ENCODE measurements at regions not wholly inside any gene's neighbourhood (a gene's known extent, or its start where the extent isn't known, plus 50 kb on each side); places are given as distances from the start of the nearest gene placed in this dataset.
"Not testable (repeated sequence)": the region's sequence is repeated elsewhere in the genome, so short reads cannot be mapped to it uniquely, and the experiment has no call there.

DNA sequence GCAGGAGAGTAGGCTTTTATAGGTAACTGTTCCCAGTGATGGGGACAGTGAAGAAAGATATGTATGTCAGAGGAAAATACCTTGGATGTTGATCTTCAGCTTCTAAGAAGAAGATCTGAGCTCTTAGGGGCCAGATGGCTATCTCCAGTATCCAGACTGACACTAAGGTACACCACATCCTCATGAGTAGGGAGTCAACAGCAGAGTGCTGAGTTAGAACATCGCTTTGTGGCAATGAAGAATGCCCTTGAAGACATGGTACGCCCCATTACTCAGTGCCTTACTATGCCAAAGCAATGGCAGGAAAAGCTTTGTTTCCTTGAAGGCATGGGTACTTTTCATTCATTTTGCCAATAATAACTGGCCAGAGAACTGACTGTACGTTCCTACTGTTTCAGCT is 263.7 kb downstream of the CEMIP2 start:
- no peak for DNase-seq

DNA sequence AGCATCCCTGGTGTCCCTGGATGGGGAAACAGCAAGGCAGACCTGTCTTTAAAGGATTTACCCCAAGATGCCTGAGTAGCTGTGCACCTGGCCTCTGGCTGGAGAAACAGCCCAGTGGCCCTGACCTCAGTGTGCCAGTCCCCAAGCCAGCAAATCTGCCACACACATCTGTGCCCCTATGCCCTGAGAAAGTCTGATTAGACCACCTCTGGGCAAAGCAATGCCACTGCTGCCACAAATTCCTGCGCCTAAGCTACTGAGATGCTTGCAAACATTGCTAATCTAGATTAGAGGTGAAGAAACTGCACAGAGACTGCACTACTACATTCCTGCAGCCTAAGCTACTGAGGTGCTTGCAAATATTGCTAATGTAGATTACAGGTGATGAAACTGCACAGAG is 269.6 kb downstream of the CEMIP2 start:
- DNase-seq, result no peak

DNA sequence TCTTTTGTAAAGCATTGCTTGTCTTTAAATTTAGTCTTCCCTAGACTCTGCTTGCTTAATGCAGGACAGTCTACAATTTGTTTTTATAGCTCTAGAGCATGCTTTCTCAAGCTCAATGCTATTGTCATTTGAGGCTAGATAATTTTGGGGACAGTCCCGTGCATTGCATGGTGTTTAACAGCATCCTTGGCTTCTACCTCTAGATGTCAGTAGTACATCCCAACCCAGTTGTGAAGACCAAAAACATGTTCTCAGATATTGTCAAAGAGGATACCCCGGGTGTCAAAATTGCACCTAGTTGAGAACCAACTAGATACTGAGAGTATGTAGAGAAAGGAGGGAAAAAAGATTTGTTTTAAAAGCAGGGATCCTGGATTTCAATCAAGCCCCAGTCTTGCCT is 277.5 kb downstream of the CEMIP2 start:
- no peak for DNase-seq

DNA sequence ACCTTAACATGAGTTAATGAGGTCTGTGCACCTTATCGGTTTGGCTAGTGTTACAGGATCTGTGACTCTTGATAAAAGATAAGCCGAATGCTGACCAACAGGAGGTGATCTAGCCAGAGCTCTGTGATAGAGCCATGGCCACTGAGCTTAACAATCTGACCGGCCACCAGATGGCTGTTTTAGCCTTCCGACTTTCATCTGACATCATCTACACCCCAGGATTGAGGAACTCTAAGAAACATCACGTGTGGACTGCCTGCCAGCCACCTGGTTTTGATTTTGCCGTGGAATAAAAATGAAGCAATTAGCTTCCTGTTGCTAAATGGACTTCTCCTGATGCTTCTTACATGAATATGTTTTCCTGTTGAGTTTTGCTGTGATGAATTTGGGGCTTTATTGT is 281.3 kb downstream of the CEMIP2 start:
- no peak for DNase-seq

DNA sequence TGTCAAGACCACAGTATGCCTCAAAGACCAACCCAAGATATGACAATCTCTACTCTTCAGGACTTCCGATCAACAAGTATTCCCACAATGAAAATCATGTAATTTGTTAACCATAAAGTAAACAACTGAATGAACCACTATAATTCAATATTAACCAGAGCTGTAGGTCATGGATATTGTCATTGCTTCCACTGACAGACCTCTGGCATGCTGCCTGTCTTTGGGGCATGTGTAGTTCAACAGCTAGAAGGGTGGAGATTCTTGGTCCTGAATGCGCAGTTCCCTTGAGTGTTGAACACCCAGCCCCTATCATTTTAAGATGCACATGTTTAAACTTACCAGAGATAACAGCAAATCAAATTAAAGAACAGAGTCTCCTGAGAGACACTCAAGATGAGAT is 283.0 kb downstream of the CEMIP2 start:
- no peak for DNase-seq

DNA sequence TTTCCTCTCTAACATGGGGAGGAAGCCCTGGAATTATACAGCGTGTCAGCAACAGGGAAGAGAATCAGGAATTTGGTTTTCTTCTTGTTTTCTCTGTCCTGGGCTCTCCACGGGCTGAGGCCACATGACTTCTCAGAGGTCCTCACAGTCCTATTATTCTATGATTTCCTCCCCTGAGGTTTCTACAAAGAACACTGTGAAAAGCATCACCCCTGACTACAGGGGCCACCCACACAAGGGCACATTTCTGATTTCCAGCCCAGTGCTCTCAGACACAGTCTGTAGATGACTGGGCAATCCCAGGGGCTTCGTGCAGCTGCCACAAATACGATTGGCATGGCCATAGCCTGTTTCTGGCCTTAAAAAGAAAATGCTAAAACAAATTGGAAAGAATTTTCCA is 284.9 kb downstream of the CEMIP2 start:
- DNase-seq, result no peak

DNA sequence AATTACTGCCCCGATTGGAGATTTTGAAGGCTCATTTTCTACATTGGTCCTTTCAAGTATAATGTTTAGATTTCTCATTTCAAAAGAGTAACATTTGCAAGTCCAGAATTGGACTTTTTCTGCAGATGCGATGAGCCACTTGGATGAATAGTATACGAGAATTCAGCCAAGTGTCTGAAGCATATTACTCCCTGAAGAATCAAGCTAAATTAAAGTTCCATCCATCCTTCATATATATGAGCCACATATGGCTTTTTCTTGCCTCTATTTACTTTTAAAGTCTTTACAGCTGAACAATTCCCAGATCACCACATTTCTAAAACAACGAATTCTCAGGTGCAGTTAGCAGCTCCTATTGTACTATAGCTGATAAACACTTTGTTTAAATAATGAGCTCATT is 288.7 kb downstream of the CEMIP2 start:
- DNase-seq, result no peak

DNA sequence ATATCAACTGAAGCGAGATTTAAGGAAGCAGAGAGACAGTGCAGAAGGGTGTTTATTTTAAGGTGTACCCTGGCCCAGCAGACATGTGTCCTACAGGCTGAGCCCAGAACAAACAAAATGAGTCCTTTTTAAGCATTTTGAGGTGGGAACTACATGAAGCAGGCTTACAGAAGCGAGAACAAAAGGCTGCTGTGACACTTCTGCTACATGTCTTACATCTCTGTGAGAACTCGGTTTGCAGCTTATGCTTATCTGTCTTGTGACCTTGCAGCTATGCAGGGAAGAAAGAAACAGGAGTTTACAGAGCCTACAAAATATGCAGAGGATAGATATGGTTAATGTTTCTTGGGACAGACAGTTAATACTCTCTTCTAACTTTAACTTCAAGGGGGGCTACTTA is 295.9 kb downstream of the CEMIP2 start:
- DNase-seq, result no peak

DNA sequence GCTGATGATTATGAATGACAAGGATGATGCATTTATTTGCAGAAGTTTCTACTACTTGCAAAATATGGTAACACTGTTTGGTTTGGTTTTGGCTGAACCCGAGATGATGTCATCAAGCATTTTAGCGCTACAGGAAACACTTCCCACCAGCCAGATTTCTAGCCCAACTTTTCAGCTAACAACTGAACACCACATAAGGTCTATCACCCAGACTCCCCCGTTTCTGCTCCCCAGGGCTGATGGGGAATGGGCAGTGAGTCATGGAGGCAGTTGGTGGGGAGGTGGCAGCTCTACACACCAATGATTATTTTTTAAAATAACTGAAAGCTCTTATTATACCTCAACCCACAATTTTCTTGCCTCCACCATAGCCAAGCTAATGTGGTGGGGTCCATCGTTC is 302.9 kb downstream of the CEMIP2 start:
- DNase-seq, result no peak

DNA sequence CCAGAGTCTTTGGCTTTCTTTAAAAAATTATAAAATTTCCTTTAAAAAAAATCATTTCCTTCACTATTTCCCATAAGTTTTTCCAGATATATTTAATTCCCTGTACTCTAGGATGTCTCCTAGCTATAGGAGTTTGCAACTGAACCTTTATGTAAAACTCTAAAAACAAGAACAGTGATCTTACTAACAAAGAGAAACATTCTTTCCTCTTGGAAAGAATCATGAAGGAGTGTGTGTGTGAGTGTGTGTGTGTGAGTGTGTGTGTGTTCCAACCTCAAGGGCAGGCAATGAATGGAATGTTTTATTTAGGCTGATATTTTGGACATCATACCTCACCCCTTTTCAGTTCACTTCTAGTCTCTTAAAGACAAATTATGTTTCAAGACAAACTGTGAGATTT is 309.2 kb downstream of the CEMIP2 start:
- no peak for DNase-seq

DNA sequence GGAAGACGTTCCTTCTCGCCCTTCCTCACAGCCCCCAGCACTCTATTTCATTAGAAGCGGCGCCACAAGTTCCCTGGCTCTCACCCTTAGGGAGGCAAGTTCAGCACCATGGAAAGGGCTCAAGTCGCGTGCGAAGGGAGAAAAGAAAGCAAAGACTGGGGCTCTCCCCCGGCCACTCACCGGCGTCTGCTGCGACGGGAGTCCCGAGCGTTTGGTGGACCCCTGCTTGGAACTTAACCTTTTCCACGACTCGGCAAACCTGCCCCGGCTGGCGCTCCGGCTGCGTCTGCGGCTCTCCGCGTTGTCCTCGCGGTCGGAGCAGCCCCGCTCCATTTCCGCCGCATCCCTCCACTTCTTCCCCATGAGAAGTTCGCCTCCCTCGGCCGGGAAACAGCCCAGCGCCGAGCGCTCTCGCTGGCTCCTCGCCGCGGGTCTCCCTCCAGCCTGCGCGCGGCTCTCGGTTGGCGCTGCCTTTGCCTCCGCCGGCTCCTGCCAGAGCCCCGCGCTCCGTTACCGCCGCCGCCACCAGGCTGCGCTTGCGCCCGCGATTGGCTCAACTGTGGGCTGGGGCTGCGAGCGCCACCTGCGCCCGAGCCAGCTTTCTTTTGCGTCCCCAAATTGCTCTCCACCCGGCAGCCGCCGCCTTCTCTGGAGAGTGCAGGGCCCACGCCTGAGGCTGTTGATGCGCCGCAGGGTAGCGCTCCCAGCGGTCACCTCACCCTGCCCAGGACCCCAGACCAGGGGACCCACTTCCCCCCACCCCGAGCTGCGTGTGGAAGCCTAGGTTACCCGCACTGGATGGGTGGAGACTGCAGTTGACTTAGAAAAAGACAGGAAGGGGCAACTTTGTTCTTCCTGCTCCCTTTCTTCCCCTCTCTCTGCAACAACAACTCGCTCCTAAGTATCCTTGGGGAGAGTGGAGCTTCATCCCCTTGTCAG is 321.6 kb downstream of the CEMIP2 start:
- DNase-seq, result peak; percentile 3

DNA sequence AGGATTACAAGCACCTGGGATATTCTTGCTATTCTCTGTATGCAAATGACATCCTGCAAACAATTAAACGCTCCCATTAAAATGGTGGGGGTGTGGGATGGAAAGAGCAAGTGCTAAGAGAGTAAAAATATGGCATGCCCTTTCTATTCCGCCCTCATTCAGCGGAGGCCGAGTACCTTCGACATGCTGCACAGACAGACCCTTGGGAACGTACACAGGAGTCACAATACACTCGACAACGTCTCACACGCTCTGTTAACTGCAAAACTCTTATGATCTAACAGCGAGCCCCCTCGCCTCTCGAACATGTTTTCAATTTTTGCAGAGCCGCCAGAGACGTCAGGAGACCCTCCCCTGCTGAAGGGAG is 322.2 kb downstream of the CEMIP2 start:
- no peak for DNase-seq

DNA sequence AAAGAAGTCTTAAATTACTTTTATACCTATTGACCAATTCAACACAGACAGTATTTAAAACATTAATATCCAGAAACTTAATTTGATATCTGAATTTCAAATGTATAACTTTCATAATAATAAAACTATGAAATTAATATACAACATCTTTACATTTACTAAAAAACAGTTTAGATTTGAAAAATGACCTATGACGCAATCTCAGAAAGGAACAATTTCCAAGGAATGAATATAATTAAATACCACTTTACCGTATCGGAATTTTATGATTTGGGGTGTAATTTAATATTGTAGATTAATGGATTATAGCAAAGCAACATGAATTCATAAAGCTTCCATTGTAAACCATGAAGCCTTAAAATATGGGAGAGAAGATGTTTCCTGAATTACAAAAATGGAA is 321.5 kb upstream of the TRPM3 start:
- no peak for DNase-seq

DNA sequence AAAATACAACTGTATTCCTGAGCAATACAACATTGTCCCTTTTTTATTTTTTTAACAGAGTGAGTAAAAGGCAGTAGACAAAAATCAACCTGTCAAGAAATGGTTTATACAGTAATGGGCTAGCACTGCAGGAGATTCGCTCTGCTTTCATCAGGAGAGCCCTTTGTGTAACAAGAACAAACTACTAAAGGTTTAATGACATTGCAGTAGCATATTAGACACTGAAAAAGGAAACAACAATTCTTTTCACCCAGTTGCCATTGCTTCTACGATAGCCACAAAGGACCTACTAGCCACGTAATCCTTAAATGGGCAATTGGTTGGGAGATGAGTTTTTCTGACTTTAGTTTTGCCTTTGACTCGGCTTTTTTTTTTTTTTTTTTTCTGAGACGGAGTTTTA is 319.8 kb upstream of the TRPM3 start:
- DNase-seq, result no peak

DNA sequence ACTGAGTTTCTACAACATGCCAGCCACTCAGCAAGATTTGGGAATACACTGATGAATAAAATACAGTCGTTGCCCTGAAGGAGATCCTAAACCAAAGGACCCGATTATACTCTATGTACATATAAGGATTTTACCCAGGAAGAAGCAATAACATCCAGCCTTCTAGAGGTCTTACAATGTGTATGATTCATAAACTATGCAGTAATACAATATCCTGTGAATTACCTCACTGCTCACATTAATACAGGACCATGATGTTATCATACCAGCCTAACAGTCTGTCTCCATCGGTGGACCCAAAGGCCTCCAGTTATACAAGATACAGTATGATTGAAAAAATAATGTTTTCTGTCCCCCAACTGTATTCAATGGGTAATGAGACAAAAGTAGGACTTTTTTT is 310.5 kb upstream of the TRPM3 start:
- no peak for DNase-seq

DNA sequence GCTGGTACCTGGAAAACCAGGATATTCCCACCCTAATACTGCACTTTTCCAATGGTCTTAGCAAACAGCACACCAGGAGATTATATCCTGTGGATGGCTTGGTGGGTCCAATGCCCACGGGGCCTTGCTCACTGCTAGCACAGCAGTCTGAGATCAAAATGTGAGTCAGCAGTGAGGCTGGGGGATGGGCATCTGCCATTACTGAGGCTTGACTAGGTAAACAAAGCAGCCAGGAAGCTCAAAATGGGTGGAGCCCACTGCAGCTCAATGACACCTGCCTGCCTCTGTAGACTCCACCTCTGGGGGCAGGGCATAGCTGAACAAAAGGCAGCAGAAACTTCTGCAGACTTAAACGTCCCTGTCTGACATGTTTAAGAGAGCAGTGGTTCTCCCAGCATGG is 285.9 kb upstream of the TRPM3 start:
- not testable (repeated sequence) for DNase-seq

DNA sequence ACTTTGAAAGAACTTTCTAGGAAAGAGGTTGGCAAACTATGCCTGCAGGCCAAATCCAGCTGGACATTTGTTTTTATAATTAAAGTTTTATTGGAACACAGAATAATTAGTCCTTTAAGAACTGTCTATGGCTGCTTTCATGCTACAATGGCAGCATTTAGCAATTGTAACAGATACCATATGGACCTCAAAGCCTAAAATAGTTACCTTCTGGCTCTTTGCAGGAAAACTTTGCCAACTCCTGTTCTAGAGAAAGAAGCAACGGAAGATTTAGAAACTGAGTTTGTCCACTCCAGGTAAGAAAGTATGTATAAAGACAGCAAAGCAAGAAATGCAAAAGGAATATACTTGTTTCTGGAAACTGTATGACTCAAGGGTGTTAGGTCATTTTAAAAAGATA is 281.7 kb upstream of the TRPM3 start:
- no peak for DNase-seq

DNA sequence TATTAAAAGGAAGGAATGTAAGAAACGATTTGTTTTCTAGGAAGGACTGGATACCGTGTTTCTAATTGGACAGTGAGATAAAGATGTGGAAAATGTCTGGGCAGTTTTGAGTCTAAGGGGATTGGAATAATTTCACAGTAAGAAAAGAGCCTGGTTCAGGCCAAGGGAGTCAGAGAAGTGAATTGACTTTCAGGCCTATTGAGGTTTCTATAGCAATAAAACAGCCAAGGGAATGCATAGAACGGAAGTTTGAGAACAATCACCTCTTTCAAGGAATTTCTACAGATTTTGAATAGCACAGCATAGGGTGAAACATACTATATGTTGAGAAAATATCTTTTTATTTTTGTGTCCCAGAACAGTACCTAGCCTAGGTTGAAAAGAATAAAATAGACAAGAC is 271.6 kb upstream of the TRPM3 start:
- DNase-seq, result no peak

DNA sequence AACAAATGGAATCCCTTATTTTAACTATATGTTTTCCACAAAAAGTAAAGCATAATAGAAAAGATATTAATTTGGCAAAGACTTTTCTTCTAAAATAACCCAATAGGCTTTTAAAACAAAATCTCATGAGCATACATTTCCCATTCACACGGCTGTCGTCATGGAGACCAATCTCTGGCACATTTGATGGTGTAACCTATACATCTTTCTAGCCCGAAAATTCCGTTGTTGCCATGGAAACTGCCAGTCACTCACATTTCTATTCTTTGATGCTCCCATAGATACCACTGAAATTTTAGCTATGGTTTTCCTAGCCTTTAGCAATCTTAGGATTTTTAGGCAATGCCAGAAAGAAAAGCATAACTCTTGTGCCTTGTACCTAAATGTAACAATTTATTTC is 262.9 kb upstream of the TRPM3 start:
- DNase-seq, result no peak

DNA sequence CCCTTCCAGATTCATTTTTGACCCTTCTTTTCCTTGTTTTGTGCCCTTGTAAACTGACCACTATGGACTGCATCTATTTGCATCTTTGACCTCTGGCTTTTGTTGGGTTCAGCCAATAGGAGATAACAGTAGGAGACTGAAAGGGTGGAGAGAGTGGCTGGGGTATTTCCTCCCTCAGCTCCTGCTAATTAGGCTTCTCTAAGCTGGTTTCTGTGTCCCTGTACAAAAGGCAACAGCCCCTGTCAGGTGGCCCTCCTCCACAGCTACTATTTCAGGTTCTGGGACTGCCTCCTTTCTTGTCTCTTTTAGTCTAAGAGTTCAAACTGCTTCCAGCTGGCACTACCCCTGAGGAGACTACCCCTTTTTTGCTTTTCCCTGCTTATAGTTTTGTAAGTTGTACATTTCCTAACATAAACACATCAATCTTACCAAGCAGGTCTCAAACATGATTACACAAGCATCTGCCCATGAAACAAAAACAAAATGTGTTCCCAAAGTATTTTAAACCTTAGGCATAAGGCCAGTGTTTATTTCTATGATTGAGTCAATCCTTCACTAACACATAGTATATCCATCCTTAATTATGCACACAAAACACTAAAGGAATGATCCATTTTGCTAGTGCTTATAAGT is 262.0 kb upstream of the TRPM3 start:
- DNase-seq, result no peak

DNA sequence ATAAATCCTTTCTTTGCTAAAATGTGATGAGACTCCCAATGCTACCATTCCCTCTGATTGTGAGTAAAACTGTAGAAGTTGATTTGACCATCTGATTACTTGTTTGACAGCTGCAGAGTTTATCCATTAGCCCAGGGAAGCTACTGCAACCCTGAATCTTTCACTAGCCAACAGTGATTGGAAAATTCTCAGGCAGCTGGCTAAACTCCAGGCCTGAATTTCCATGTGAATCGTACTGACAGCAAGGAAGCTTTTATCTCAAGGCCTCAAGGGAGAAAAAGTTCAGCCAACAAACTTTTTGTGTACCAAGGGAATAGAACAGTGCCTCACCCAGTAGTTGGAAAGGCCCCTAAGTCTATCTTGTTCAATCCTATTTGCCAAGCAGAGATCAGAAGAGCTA is 246.7 kb upstream of the TRPM3 start:
- no peak for DNase-seq

DNA sequence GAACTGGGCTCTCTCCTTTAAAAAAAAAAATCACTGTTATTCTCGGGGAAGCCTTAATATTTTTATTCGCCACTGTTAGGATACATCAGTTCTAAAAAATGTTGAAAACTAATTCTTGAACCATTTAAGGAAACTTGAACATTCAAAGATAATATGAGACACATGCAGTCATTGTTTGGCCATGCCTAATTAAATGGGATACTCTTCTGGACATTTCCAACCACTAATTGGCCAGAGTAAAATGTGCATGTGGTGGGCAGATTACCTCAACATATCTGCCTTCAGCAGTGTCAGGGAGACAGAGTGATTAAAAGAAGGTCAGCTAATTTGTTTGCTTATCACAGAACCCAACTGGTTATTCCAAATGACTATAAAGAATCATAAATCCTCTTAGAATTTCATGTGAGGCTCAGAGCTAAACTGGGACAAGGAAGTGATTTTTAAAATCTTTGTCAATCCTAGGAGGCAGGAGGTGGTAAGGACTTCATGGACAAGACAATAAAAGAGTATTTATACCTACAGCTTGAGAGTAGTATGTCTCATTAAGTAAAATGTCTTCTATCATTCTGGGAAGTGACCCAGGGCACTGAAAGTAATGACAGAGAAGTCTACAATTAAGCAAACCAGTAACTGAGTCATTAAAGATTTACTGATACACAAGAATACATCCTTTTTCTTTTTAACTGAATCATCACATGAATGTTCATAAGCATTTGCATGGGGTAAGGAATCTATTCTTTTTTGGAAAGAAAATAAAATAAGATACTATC is 242.9 kb upstream of the TRPM3 start:
- no peak for DNase-seq

DNA sequence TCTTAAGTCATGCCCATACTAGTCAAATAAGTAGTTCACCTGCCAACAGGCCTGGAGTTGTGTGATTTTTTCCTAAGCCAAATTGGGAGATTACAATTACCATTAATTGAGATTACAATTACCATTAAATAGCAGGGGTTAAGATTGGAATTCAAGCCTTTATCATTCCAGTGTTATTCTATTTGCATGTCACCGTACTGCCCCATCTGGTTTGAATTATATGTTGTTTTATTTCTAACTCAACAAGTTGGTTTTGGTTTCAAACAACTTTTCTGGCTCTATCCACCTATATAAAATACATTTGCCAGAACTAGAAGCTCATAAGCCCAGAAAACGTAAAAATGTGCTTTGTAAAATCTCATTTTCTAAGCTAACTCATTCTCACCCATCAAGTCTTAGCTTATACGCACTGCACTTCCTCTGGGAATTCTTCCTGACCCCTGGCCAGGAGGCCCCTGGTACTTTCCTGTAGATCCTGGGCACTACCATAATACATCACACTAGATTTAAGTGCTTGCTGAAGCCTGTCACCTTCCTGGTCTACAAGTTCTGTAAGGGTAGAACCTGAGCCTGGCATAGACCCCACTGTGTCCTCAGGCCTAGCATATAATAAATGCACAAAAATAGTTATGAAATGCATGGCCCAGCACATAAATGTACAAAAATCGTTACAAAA is 242.0 kb upstream of the TRPM3 start:
- no peak for DNase-seq

All from CD4-positive, alpha-beta T cell treated with Interleukin-17A for 4 hours (primary cell).